Prostate gland (tissue), 2 donors: ENCODE measurements at regions not wholly inside any gene's neighbourhood (a gene's known extent, or its start where the extent isn't known, plus 50 kb on each side); places are given as distances from the start of the nearest gene placed in this dataset.

Experiments
- DNase-seq: peaks from one replicate; pipeline ENCODE4 v3.0.0-alpha.2; 2019; ENCODE audit warnings: low spot score
- H3K27ac ChIP-seq, 2 donors: fragments of 200-600 bp; sonication (generic); 2 replicates each; pipeline ENCODE4 v1.5.1; 2017 to 2019
- H3K27me3 ChIP-seq: fragments of 200-600 bp; sonication (generic); replicated peaks from 2 replicates; pipeline ENCODE4 v1.5.1; 2019; ENCODE audit not compliant: insufficient read depth
- H3K36me3 ChIP-seq, 2 donors: fragments of 200-600 bp; sonication (generic); 1 replicate in 1 of 2; 2 replicates in 1 of 2; pipeline versions ENCODE4 v1.5.1 to v1.8.1; 2017 to 2019
- H3K4me1 ChIP-seq: fragments of 200-600 bp; sonication (generic); replicated peaks from 2 replicates; pipeline ENCODE4 v1.5.1; 2019
- H3K4me3 ChIP-seq, 2 donors: fragments of 200-600 bp; sonication (generic); 2 replicates each; pipeline ENCODE4 v1.5.1; 2017 to 2019
- H3K9me3 ChIP-seq: fragments of 200-600 bp; sonication (generic); 2 replicates; pipeline ENCODE4 v1.5.1; 2017
- CTCF ChIP-seq, 4 experiments: fragments of 200-600 bp in 2 of 4; fragments of 450-650 bp in 2 of 4; sonication (generic) in 2 of 4; IDR thresholded peaks; 1 replicate in 3 of 4; 2 replicates in 1 of 4; pipeline ENCODE4 v1.5.1; 2016 to 2019; ENCODE audit warnings: antibody characterized with exemption in 4 of 4, mild to moderate bottlenecking in 2 of 4, moderate library complexity in 2 of 4
- POLR2A ChIP-seq: fragments of 450-650 bp; IDR thresholded peaks from one replicate; pipeline ENCODE4 v1.6.1; 2016; ENCODE audit warnings: antibody characterized with exemption, mild to moderate bottlenecking
- POLR2AphosphoS5 ChIP-seq: sonication (generic); formaldehyde crosslinking; IDR thresholded peaks from one replicate; pipeline ENCODE4 v1.6.1; 2017; ENCODE audit warnings: antibody characterized with exemption
- WGBS: methylation state at CpG from one replicate; pipeline ENCODE4 v1.1.5; 2018; 5-methylcytosine and 5-hydroxymethylcytosine counted together
- intact Hi-C: fragments of 100-400 bp; cut with DNase I; formaldehyde crosslinking; loops from one replicate; pipeline ENCODE4 v1.14.2; 2022

- H3K9me3 ChIP-seq, result no peaks in the 10 kb centered on the region
- intact Hi-C loops, result no loop called here
- no peak for DNase-seq
- TF ChIP-seq POLR2A (no peak), CTCF (IDR thresholded peaks at IDR 0.05) (no peak), POLR2AphosphoS5 (no peak)
- no peaks in the 10 kb centered on the region for H3K4me1 ChIP-seq
- H3K4me3 ChIP-seq, result no peak overlapping the region
- no peaks in the 10 kb centered on the region for H3K27me3 ChIP-seq
- no peaks in the 10 kb centered on the region for H3K36me3 ChIP-seq
- 72% methylated on average over 3 of the region's 3 CpGs for WGBS
- H3K27ac ChIP-seq, result no peak overlapping the region
Measured at GRCh38 chr18:33918571-33918970, 306.1 kb downstream of the NOL4 start.

GRCh38 chr18:33916200-33916599 lies 308.5 kb downstream of the NOL4 start:
- intact Hi-C loops, result no loop called here
- H3K27ac ChIP-seq, result no peak overlapping the region
- H3K9me3 ChIP-seq, result no peaks in the 10 kb centered on the region
- H3K36me3 ChIP-seq, result no peaks in the 10 kb centered on the region
- no peaks in the 10 kb centered on the region for H3K4me1 ChIP-seq
- no peak for DNase-seq
- 78% methylated on average over 4 of the region's 4 CpGs for WGBS
- TF ChIP-seq POLR2A (no peak), POLR2AphosphoS5 (no peak), CTCF (IDR thresholded peaks at IDR 0.05) (no peak)
- H3K27me3 ChIP-seq, result no peaks in the 10 kb centered on the region
- no peak overlapping the region for H3K4me3 ChIP-seq

GRCh38 chr18:33914399-33914798 lies 310.3 kb downstream of the NOL4 start:
- Histone ChIP-seq H3K4me3 (no peak overlapping the region), H3K27ac (no peak overlapping the region), H3K9me3 (no peaks in the 10 kb centered on the region), H3K4me1 (no peaks in the 10 kb centered on the region), H3K36me3 (no peaks in the 10 kb centered on the region), H3K27me3 (no peaks in the 10 kb centered on the region)
- TF ChIP-seq POLR2A, result no peak
- TF ChIP-seq CTCF (IDR thresholded peaks at IDR 0.05), result no peak
- TF ChIP-seq POLR2AphosphoS5, result no peak
- DNase-seq, result no peak
- intact Hi-C loops, result no loop called here

GRCh38 chr18:33906046-33906445 lies 318.7 kb downstream of the NOL4 start:
- WGBS, result 92% methylated on average over 4 of the region's 4 CpGs
- TF ChIP-seq POLR2A (no peak), POLR2AphosphoS5 (no peak), CTCF (IDR thresholded peaks at IDR 0.05) (no peak)
- DNase-seq, result no peak
- no peak overlapping the region for H3K27ac ChIP-seq
- no peaks in the 10 kb centered on the region for H3K27me3 ChIP-seq
- no peaks in the 10 kb centered on the region for H3K36me3 ChIP-seq
- H3K4me1 ChIP-seq, result no peaks in the 10 kb centered on the region
- intact Hi-C loops, result no loop called here
- no peaks in the 10 kb centered on the region for H3K9me3 ChIP-seq
- no peak overlapping the region for H3K4me3 ChIP-seq

GRCh38 chr18:33901894-33902512 lies 322.7 kb downstream of the NOL4 start:
- H3K4me1 ChIP-seq, result no peaks in the 10 kb centered on the region
- no peak overlapping the region for H3K27ac ChIP-seq
- TF ChIP-seq POLR2AphosphoS5 (no peak), POLR2A (no peak), CTCF (IDR thresholded peaks at IDR 0.05) (no peak)
- H3K36me3 ChIP-seq, result no peaks in the 10 kb centered on the region
- WGBS, result 100% methylated on average over 1 of the region's 1 CpG
- intact Hi-C loops, result no loop called here
- H3K4me3 ChIP-seq, result no peak overlapping the region
- H3K9me3 ChIP-seq, result no peaks in the 10 kb centered on the region
- DNase-seq, result no peak
- no peaks in the 10 kb centered on the region for H3K27me3 ChIP-seq
